NCI-H1930 (cell line): ENCODE measurements at regions not wholly inside any gene's neighbourhood (a gene's known extent, or its start where the extent isn't known, plus 50 kb on each side); places are given as distances from the start of the nearest gene placed in this dataset.

Source experiments
- DNase-seq, 2 experiments: peaks; one replicate each; lab custom pipeline; 2025; lab: John Stamatoyannopoulos, UW

- DNase-seq = no peak
Measured at GRCh38 chr11:95307286-95307685, 76.3 kb upstream of the SESN3 start.

GRCh38 chr11:95306801-95307200, 75.8 kb upstream of the SESN3 start:
- no peak for DNase-seq

GRCh38 chr11:95306123-95306522, 75.1 kb upstream of the SESN3 start:
- no peak for DNase-seq

GRCh38 chr11:95305705-95306104, 74.7 kb upstream of the SESN3 start:
- DNase-seq = no peak

- DNase-seq = no peak
Measured at GRCh38 chr11:95304777-95305176, 73.8 kb upstream of the SESN3 start.

GRCh38 chr11:95302211-95302610, 71.2 kb upstream of the SESN3 start:
- DNase-seq = no peak

- DNase-seq = no peak
Measured at GRCh38 chr11:95301474-95301873, 70.5 kb upstream of the SESN3 start.

- DNase-seq = peak; percentile 9 to 21
Measured at GRCh38 chr11:95299078-95299679, 68.2 kb upstream of the SESN3 start.

- DNase-seq = no peak
Measured at GRCh38 chr11:95297680-95298452, 66.9 kb upstream of the SESN3 start.

GRCh38 chr11:95296621-95297025, 65.6 kb upstream of the SESN3 start:
- no peak for DNase-seq

- no peak for DNase-seq
Measured at GRCh38 chr11:95296165-95296564, 65.2 kb upstream of the SESN3 start.

GRCh38 chr11:95295382-95296149, 64.6 kb upstream of the SESN3 start:
- DNase-seq = no peak

GRCh38 chr11:95294701-95295100, 63.7 kb upstream of the SESN3 start:
- DNase-seq = no peak

GRCh38 chr11:95293116-95293515, 62.1 kb upstream of the SESN3 start:
- DNase-seq = no peak

GRCh38 chr11:95291946-95292345, 60.9 kb upstream of the SESN3 start:
- DNase-seq = no peak

- DNase-seq = no peak
Measured at GRCh38 chr11:95289378-95290101, 58.5 kb upstream of the SESN3 start.

GRCh38 chr11:95284057-95285052, 53.4 kb upstream of the SESN3 start:
- DNase-seq = no peak

- DNase-seq = no peak
Measured at GRCh38 chr11:95283650-95284049, 52.6 kb upstream of the SESN3 start.

- no peak for DNase-seq
Measured at GRCh38 chr11:95283146-95283545, 52.1 kb upstream of the SESN3 start.

- DNase-seq = no peak
Measured at GRCh38 chr11:95282291-95282751, 51.3 kb upstream of the SESN3 start.
